GM12878 (cell line): ENCODE measurements at regions not wholly inside any gene's neighbourhood (a gene's known extent, or its start where the extent isn't known, plus 50 kb on each side); places are given as distances from the start of the nearest gene placed in this dataset.

Source experiments
- ATAC-seq: fragments of 200-7000 bp; cut with Tn5 transposase; 3 replicates; pipeline ENCODE4 v1.9.1; 2020; ENCODE audit warnings: mild to moderate bottlenecking, moderate library complexity
- BruUV-seq: library from RNA; stranded (reverse); fragments of 400-500 nt; replicated peaks from 2 replicates; lab custom pipeline; 2021; lab: Mats Ljungman, UMichigan
- CTCF ChIA-PET: fragments of 300-600 bp; sonication (Branson Sonifier 250); formaldehyde crosslinking; extraction: SDS; loops from one replicate; lab custom pipeline; 2021; ENCODE audit warnings: inconsistent platforms; lab: Yijun Ruan, JAX
- POLR2A ChIA-PET: fragments of 350-600 bp; formaldehyde crosslinking; extraction: SDS; loops from one replicate; lab custom pipeline; 2021; ENCODE audit warnings: inconsistent platforms; lab: Charles Lee
- RAD21 ChIA-PET: fragments of 300-600 bp; sonication (Branson Sonifier 250); formaldehyde crosslinking; loops from one replicate; lab custom pipeline; 2023; ENCODE audit warnings: antibody characterized with exemption; ENCODE audit not compliant: unreplicated experiment; lab: Charles Lee
- SMC1A ChIA-PET: fragments of 300-600 bp; sonication (Branson Sonifier 250); formaldehyde crosslinking; loops from one replicate; lab custom pipeline; 2023; ENCODE audit not compliant: unreplicated experiment, uncharacterized antibody; lab: Charles Lee
- DNase-seq: peaks from one replicate; pipeline ENCODE4 v3.0.0-alpha.2; 2011; ENCODE audit warnings: low read depth, low spot score
- FAIRE-seq: peaks from 3 replicates; lab custom pipeline; 2011; peaks lifted over from hg19 to GRCh38; lab: Jason Lieb, UNC
- H2AFZ ChIP-seq: 2 replicates; pipeline ENCODE4 v1.6.0; 2011; ENCODE audit warnings: low read depth, low read length, control low read depth; ENCODE audit not compliant: control insufficient read depth
- H3K27ac ChIP-seq: 2 replicates; pipeline ENCODE4 v1.5.1; 2011; ENCODE audit warnings: control low read depth; ENCODE audit not compliant: control insufficient read depth, insufficient read depth
- H3K27me3 ChIP-seq, 2 experiments: replicated peaks in 1 of 2; 2 replicates each; pipeline versions ENCODE4 v1.6.0 to v1.6.1; 2011; ENCODE audit warnings: low read length in 1 of 2; ENCODE audit not compliant: control insufficient read depth in 2 of 2, insufficient read depth in 2 of 2
- H3K36me3 ChIP-seq, 2 experiments: 2 replicates each; pipeline ENCODE4 v1.5.1; 2011; ENCODE audit warnings: low read length in 1 of 2; ENCODE audit not compliant: control insufficient read depth in 2 of 2, insufficient read depth in 2 of 2
- H3K4me1 ChIP-seq: 2 replicates; pipeline ENCODE4 v1.6.1; 2011; ENCODE audit warnings: mild to moderate bottlenecking, low read length, moderate library complexity, mixed read lengths; ENCODE audit not compliant: control insufficient read depth, insufficient read depth
- H3K4me2 ChIP-seq: 2 replicates; pipeline ENCODE4 v1.6.0; 2011; ENCODE audit warnings: control low read depth; ENCODE audit not compliant: control insufficient read depth, insufficient read depth
- H3K4me3 ChIP-seq: fragments of 200-600 bp; sonication (generic); 2 replicates; pipeline ENCODE4 v1.5.1; 2016
- H3K79me2 ChIP-seq: 2 replicates; pipeline ENCODE4 v1.6.0; 2011; ENCODE audit warnings: low read length; ENCODE audit not compliant: control insufficient read depth, insufficient read depth
- H3K9ac ChIP-seq: 2 replicates; pipeline ENCODE4 v1.8.0; 2011; ENCODE audit warnings: low read length, control low read depth, mixed read lengths; ENCODE audit not compliant: control insufficient read depth, insufficient read depth
- H3K9me3 ChIP-seq: replicated peaks from 3 replicates; pipeline ENCODE4 v1.5.1; 2011; ENCODE audit warnings: mild to moderate bottlenecking, low read length; ENCODE audit not compliant: control insufficient read depth, insufficient read depth
- H4K20me1 ChIP-seq: 2 replicates; pipeline ENCODE4 v1.6.0; 2011; ENCODE audit not compliant: control insufficient read depth, insufficient read depth
- CBFB ChIP-seq: IDR thresholded peaks from 2 replicates; pipeline ENCODE4 v1.6.1; 2016; ENCODE audit warnings: antibody characterized with exemption, low read depth
- MEF2A ChIP-seq: IDR thresholded peaks from 2 replicates; pipeline ENCODE4 v1.6.1; 2011; ENCODE audit warnings: low read depth, mild to moderate bottlenecking, low read length, moderate library complexity; ENCODE audit not compliant: insufficient read depth
- MYB ChIP-seq: fragments of 150-350 bp; IDR thresholded peaks from 2 replicates; pipeline ENCODE4 v1.6.1; 2014; ENCODE audit warnings: mild to moderate bottlenecking, low read depth, low read length, borderline replicate concordance
- NFYB ChIP-seq: IDR thresholded peaks from 2 replicates; pipeline ENCODE4 v1.6.1; 2011; ENCODE audit warnings: low read depth, mild to moderate bottlenecking, low read length, improper control_type of control experiment, moderate library complexity; ENCODE audit not compliant: insufficient read depth
- NR2C2 ChIP-seq: IDR thresholded peaks from 2 replicates; pipeline ENCODE4 v1.6.1; 2011; ENCODE audit warnings: borderline replicate concordance, low read depth; ENCODE audit not compliant: control insufficient read depth, insufficient read length
- POU2F2 ChIP-seq: IDR thresholded peaks from 3 replicates; pipeline ENCODE4 v1.6.1; 2011; ENCODE audit warnings: low read depth, mild to moderate bottlenecking, low read length, borderline replicate concordance
- SMAD1 ChIP-seq: fragments of 450-650 bp; IDR thresholded peaks from 2 replicates; pipeline ENCODE4 v1.6.1; 2018; ENCODE audit warnings: mild to moderate bottlenecking, low read depth; ENCODE audit not compliant: partially characterized antibody
- SP1 ChIP-seq: IDR thresholded peaks from one replicate; pipeline ENCODE4 v1.6.1; 2011; ENCODE audit warnings: low read depth, low read length
- TBL1XR1 ChIP-seq: IDR thresholded peaks from 2 replicates; pipeline ENCODE4 v1.6.1; 2012; ENCODE audit warnings: low read depth, low read length, improper control_type of control experiment
- ZNF622 ChIP-seq: fragments of 450-650 bp; IDR thresholded peaks from 2 replicates; pipeline ENCODE4 v1.6.1; 2017; ENCODE audit warnings: mild to moderate bottlenecking, inconsistent platforms
- in situ Hi-C: fragments of 300-500 bp; cut with MboI; formaldehyde crosslinking; loops from 9 replicates; pipeline ENCODE4 v1.14.3; 2018; ENCODE audit warnings: mixed read lengths
- intact Hi-C: fragments of 100-400 bp; cut with micrococcal nuclease; formaldehyde crosslinking; loops from one replicate; pipeline ENCODE4 v1.14.2; 2022; ENCODE audit not compliant: unreplicated experiment
- TF ChIP-seq, protein P1 (sequence below): fragments of 450-650 bp; IDR thresholded peaks from 2 replicates; pipeline ENCODE4 v1.6.1; 2017; ENCODE audit warnings: mild to moderate bottlenecking, moderate library complexity
- TF ChIP-seq, protein P2 (sequence below): IDR thresholded peaks from 2 replicates; pipeline ENCODE4 v1.6.1; 2012; ENCODE audit warnings: mild to moderate bottlenecking, low read depth, low read length

DNA sequence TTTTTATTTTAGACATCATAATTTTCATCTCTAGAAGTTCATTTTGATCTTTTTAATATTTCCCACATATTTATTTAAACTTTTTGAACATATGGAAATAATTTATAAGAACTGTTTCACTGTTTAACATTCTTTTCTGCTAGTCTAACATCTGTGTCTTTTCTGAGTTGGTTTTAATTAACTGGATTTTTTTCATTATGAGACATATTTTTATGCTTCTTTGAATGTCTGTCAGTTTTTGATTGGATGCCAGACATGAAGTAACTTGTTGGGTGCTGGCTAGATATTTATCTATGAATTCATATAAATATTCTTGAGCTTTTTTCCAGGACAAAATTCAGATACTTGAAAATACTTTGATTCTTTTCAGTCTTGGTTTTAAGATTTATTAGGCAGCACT lies 317.8 kb upstream of the NCAM1 start:
- SMC1A ChIA-PET: interaction anchor here (1.1 to 6.0 kb wide), 4 partner anchors 11 to 21 kb away, joined by 3 to 43 read pairs (median 21); no protein-coding TSS in a partner anchor
- Histone ChIP-seq H3K4me3 (no peak overlapping the region), H3K79me2 (no peaks in the 10 kb centered on the region)
- RAD21 ChIA-PET: interaction anchor here (2.7 kb wide), 1 partner anchor 21 kb away, joined by 10 read pairs; no protein-coding TSS in a partner anchor
- CTCF ChIA-PET: interaction anchor here (0.7 to 1.1 kb wide), 2 partner anchors 51 to 646 kb away, joined by 3 to 5 read pairs; no protein-coding TSS in a partner anchor
- intact Hi-C loops: no loop called here
- TF ChIP-seq POU2F2 (no peak), SMAD1 (no peak), NR2C2 (no peak), MEF2A (no peak), MYB (no peak), CBFB (no peak), SP1 (no peak), TBL1XR1 (no peak), ZNF622 (no peak), NFYB (no peak)
- TF ChIP-seq, protein P1, sequence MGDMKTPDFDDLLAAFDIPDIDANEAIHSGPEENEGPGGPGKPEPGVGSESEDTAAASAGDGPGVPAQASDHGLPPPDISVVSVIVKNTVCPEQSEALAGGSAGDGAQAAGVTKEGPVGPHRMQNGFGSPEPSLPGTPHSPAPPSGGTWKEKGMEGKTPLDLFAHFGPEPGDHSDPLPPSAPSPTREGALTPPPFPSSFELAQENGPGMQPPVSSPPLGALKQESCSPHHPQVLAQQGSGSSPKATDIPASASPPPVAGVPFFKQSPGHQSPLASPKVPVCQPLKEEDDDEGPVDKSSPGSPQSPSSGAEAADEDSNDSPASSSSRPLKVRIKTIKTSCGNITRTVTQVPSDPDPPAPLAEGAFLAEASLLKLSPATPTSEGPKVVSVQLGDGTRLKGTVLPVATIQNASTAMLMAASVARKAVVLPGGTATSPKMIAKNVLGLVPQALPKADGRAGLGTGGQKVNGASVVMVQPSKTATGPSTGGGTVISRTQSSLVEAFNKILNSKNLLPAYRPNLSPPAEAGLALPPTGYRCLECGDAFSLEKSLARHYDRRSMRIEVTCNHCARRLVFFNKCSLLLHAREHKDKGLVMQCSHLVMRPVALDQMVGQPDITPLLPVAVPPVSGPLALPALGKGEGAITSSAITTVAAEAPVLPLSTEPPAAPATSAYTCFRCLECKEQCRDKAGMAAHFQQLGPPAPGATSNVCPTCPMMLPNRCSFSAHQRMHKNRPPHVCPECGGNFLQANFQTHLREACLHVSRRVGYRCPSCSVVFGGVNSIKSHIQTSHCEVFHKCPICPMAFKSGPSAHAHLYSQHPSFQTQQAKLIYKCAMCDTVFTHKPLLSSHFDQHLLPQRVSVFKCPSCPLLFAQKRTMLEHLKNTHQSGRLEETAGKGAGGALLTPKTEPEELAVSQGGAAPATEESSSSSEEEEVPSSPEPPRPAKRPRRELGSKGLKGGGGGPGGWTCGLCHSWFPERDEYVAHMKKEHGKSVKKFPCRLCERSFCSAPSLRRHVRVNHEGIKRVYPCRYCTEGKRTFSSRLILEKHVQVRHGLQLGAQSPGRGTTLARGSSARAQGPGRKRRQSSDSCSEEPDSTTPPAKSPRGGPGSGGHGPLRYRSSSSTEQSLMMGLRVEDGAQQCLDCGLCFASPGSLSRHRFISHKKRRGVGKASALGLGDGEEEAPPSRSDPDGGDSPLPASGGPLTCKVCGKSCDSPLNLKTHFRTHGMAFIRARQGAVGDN: no peak
- TF ChIP-seq, protein P2, sequence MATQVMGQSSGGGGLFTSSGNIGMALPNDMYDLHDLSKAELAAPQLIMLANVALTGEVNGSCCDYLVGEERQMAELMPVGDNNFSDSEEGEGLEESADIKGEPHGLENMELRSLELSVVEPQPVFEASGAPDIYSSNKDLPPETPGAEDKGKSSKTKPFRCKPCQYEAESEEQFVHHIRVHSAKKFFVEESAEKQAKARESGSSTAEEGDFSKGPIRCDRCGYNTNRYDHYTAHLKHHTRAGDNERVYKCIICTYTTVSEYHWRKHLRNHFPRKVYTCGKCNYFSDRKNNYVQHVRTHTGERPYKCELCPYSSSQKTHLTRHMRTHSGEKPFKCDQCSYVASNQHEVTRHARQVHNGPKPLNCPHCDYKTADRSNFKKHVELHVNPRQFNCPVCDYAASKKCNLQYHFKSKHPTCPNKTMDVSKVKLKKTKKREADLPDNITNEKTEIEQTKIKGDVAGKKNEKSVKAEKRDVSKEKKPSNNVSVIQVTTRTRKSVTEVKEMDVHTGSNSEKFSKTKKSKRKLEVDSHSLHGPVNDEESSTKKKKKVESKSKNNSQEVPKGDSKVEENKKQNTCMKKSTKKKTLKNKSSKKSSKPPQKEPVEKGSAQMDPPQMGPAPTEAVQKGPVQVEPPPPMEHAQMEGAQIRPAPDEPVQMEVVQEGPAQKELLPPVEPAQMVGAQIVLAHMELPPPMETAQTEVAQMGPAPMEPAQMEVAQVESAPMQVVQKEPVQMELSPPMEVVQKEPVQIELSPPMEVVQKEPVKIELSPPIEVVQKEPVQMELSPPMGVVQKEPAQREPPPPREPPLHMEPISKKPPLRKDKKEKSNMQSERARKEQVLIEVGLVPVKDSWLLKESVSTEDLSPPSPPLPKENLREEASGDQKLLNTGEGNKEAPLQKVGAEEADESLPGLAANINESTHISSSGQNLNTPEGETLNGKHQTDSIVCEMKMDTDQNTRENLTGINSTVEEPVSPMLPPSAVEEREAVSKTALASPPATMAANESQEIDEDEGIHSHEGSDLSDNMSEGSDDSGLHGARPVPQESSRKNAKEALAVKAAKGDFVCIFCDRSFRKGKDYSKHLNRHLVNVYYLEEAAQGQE: no peak
- TF ChIP-seq, all 136 proteins: peak for 0
- H3K27ac ChIP-seq: no peak overlapping the region
- no peaks in the 10 kb centered on the region for H4K20me1 ChIP-seq
- no peak overlapping the region for H3K4me2 ChIP-seq
- H3K9ac ChIP-seq: no peak overlapping the region
- no peak for DNase-seq
- no peak for FAIRE-seq
- BruUV-seq: no TSS peak
- ATAC-seq: no peak
- no peak overlapping the region for H2AFZ ChIP-seq
- H3K36me3 ChIP-seq: no peaks in the 10 kb centered on the region
- in situ Hi-C loops: no loop called here
- H3K9me3 ChIP-seq: peaks cover 5% of the 10 kb centered on the region; the same call in 2 of the 3 replicates
- peaks cover 2% of the 10 kb centered on the region; the same call in 1 of the 2 replicates for H3K4me1 ChIP-seq
- POLR2A ChIA-PET: interaction anchor here (0.6 to 1.8 kb wide), 2 partner anchors 15 to 55 kb away, joined by 4 to 7 read pairs; no protein-coding TSS in a partner anchor
- no peaks in the 10 kb centered on the region for H3K27me3 ChIP-seq
